ENCODE measurements at regions not wholly inside any gene's neighbourhood (a gene's known extent, or its start where the extent isn't known, plus 50 kb on each side); places are given as distances from the start of the nearest gene placed in this dataset.
A peak's percentile ranks its signal among the peaks of the same experiment; 100 is the strongest.

DNA sequence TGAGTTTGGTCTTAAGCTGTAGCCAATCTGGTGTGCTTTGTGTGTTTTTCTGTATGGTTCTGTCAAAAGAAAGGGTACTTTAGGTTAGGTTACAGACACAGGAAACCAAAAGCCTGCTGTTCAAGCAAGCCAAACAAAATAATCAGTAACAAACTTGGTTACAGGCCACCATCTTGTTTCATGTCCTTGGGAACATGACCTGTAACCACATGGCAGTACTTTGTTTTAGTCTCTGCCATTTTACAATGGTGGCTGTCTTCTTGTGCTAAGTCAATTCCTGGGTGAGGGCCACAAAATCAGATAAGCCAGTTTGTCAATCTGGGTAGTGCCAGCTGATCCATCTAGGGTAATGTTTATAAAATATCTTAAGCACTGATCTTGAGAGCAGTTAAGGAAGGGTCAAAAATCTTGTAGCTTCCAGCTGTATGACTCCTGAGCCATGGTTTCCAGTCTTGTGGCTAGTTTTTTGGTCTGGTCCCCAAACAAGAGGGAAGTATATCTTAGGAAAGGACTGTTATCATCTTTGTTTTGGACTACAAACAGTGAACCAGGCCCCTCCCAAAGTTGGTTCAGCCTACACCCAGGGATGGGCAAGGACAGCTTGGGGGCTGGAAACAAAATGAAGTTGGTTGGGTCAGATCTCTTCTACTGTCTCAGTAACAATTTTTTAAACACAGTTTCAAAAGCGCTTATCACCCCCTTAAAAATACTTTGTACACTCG, 90.0 kb downstream of the IGLL5 start:
- DNase-seq (ENCODE audit: low read depth): no peak

DNA sequence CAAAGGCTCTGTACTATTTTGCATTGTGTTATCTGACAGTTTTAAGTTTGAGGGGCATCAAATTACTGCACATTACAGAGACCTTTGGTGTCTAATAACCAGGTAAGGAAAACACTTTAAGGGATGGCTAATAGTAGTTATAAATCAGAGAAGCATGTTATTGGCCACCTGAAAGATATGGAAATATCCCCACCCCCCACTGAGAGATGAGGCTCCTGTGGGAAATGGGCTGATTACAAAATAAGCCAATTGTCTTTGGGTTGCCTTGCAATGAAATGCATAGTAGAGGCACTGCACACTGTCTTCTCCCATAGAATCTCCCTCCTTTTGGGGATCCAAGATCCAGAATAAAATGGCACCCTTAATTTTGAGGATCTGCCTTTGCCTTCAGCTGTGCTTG, 91.0 kb downstream of the IGLL5 start:
- DNase-seq (ENCODE audit: low read depth): no peak

DNA sequence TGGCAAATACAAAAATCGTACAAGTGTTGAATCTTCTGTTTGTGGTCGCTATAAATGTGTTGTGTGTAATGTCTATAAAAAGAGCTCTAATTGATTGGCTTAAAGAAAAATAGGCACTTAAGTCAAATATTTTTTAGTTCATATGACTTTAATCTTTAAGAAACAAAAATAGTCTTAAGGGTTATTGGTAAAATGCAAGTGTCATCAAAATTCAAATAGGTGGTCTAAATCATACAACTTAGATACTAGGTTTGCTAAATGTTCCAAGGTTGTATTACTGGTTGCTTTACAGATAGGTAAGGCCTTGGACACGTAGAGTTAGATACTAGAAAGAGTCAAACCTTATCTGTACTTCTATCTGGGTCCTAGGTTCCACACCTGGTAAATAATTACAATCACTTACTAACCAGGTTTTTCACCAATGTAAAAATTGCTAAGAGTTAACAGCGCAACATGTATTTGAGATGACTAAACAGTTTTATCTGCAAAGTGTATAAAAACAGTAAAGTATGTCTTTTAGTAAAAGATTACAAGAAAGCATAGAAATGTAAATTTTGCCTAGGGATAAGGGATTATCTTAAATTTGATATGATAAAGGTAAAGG, 91.1 kb upstream of the GNAZ start:
- no peak for DNase-seq (ENCODE audit: low read depth)

DNA sequence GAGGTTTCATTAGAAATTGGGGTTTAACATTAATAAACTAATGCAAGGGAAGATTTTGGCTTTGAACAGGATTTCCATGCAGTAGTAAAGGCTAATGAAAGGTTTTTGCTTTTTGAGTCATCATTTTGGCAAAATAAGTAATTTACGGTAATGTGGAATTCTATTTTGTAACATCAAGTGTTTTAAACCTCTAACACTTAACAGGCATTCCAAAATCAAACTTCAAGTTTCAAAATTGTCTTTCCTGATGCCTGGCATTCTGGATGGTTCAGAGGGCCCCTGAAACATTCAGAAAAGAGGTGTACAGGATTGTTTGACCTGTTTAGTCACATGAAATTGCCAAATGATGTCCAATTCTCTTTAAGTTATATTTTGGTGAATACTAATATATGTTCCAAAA, 90.4 kb upstream of the GNAZ start:
- DNase-seq (ENCODE audit: low read depth): no peak

DNA sequence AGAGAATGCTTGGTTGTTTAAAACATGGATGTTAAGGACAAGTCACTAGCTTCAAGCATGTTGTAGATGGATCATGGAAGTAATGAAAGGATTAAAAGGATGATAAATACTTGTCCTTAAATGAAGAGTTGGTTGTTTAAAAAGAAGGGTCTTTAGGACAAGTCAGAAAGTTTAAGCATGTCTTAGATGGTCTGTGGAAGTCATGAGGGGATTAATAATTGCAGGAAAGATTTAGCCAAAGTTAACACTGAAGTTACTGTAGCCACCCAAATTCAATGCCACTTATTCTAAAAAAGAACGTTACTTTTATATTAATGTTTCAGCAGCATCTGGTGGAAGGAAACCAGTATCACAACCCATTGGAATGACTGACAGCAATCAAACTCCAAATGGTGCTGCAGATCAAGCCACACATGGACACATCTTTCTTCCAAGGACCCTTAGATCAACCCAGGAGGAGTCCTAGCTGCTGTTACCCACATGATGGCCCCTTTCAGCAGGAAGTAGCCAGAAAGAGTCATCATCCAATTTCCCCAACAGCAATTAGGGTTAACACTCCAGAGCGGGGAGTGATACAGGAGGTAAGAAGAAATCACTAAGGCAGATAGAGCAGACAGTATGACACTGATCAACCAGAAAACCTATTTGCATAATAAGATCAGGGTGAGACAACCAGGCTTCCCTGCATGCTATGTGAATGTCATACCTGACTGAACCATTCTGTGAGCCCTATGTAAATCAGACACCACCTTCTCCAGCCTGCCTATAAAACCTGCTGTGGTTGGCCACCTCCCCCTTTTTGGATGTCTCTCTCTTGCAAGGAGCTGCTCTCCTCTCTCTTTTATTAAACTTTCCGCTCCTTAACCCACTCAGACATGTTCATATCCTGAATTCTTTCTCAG, 88.4 kb upstream of the GNAZ start:
- DNase-seq (ENCODE audit: low read depth): no peak

DNA sequence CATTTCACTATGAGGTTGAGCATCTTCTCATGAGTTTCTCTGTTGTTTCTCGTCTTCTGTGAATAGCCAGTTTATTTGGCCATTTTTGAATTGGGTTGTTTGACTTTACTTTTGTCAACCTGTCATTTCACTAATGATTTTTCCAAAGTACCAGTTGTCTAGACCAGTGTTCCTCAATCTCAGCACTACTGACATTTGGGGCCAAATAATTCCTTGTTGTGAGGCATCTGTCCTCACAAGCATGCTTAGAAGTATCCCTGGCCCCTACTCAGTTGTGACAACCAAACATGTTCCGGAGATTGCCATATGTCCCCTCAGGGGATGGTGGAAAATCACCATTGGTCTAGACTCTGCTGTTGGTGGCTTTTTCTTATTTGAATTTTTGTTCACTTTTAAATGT, 87.7 kb upstream of the GNAZ start:
- DNase-seq (ENCODE audit: low read depth): no peak

DNA sequence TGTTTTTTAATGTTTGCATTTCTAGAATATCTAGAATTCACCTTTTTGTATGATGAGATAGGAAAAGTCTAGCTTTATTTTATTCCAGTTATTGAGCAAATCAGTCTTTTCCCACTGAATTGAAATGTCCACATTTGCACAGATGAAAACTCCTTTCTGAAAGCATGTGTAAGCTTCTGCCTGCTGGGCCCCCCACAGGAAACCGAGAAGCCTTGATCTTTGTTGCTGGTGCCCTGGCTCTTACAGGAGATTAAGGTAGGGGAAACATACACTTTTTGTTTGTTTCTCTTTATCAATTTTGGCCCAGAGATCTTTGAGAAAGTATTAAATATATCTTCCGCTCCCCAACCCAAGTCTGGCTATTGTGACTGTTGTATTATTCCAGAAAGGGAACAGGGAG, 87.2 kb upstream of the GNAZ start:
- no peak for DNase-seq (ENCODE audit: low read depth)

DNA sequence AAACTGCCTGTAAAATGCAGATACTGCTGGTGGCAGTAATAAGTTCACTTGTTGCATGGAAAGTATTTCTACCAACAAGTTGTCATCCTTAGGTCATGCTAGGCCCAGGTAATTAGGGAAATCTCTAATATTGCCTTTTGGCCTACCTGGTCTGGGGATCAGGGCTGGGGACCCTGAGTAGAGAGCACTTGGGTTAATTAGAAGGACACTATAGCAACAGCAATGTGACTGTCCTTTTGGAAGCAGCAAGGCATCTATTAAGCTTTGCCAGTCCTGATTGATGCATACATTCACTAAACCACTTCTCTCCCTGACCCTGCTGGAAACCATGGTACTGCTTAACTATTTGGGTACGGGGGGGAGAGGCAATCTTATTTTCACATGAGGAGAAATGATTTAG, 86.5 kb upstream of the GNAZ start:
- no peak for DNase-seq (ENCODE audit: low read depth)

DNA sequence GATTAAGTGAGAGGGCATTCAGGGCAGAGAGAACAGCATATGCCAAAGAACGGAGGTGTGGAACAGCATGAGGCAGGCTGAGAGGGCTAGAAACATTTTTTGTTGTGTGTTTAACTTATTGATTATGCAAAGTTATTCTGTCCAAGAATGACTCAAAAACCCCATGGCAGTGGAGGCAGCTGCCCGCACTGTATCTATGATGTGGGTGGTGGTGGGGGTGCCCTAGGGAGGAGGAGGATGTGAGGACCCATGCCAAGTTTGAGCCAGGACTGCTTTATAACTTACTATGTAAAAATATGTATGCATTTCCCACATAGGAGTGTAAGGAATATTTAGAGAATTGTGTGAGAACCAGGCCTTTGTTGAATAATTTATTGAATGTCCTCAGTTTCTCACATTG, 85.4 kb upstream of the GNAZ start:
- DNase-seq (ENCODE audit: low read depth): no peak

DNA sequence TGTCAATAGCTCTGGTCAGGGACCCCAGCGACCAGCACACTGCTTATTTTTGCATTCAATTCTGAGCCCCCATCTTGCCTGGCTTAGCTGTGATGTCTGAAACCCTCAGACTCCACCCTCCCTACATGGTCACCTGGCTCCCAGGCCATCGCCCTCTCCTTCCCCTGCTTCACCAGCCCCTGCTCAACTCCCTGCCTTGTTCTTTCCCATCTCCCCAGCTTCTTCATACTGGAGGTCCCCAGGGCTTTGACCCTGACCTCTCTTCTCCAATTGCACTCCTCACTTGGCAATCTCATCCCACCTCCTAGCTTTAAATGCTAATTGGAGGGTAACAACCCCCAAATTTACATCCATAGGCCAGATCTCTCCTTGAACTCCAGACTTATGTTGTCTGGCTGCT, 84.3 kb upstream of the GNAZ start:
- DNase-seq (ENCODE audit: low read depth): no peak

DNA sequence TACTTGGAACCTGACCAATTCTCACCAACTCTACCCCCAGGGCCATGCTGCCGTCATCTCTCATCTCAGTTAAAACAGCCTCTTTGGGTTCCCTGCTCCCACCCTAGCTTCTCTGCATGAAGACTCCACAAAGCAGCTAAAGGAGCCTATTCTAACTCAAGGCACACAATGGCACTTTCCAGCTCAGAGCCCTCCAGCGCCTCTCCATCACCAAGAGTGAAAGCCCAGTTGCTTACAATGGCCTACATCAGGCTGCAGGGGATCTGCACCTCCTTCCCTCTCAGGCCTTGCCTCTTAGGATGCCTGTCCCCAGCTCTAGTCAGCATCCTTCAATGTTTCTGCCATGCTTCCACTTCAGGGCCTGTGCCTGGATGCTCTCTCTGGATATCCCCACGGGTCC, 83.7 kb upstream of the GNAZ start:
- no peak for DNase-seq (ENCODE audit: low read depth)

DNA sequence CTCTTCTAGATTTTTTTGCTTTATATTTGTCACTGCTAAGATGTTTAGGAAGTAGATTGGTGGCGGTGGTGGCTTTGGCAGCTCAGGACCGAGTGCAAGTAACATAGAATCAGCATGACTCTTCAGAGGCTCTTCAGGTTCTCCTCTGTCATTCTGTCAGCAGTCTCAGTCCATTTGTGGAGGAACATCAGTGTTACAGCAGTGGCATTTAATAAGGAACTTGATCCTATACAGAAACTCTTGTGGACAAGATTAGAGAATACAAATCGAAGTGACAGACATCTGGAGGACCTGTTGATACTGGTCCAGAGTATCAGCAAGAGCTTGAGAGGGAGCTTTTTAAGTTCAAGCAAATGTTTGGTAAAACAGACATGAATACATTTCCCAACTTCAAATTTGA, 82.2 kb upstream of the GNAZ start:
- no peak for DNase-seq (ENCODE audit: low read depth)

DNA sequence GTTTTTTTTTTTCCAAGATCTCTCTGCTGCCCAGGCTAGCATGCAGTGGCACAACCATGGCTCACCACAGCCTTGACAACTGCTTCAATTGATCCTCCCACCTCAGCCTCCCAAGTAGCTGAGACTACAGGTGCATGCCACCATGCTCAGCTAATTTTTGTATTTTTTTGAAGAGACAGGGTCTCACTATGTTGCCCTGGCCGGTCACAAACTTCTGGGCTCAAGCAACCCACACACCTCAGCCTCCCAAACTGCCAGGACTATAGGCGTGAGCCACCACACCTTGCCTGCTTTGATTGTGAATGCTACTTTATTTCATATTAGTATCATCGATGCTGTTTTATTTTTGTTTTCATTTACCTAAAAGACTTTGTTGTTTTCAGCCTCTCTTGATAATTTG, 81.5 kb upstream of the GNAZ start:
- DNase-seq (ENCODE audit: low read depth): no peak

DNA sequence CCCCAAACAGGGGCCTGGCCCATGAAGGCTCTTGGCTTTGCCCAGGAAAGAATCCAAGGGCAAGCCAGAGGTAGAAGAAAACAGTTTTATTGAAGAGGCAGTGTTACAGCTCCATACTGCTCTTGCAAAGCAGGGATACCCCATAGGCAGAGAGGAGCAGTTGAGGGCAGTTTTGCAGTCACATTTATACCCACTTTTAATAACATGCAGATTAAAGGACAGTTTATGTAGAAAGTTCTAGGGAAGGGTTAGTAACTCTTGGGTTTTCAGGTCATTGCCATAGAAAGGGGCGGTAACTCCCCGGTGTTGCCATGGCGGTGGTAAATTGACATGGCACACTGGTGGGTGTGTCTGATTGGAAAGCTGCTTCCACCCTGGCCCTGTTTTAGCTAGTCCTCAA, 80.5 kb upstream of the GNAZ start:
- no peak for DNase-seq (ENCODE audit: low read depth)

DNA sequence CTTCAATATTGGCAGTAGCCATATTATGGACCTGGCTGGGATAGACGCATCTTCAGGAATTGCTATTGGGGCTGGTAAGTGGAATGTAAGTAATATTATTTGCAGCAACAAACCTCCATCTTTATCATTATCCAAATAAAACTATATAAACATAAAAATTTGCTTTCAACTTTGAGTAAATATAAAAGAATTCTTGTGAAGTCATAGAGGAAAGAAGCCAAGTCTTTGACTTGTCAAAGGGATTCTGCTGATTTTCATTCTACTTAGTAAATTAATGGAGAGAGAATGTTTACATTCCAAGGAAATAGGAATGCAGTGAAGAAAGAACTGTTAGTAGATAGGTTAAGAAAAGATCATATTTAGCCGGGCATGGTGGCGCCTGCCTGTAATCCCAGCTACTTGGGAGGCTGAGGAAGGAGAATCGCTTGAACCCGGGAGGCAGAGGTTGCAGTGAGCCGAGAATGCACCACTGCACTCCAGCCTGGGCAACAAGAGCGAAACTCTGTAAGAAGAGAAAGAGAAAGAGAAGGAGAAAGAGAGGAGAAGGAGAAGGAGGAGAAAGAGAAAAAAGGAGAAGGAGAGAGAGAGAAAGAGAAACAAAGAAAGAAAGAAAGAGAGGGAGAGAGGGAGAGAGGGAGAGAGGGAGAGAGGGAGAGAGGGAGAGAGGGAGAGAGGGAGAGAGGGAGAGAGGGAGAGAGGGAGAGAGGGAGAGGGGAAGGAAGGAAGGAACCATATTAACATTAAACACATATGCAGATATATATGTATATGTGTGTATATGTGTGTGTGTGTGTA, 79.4 kb upstream of the GNAZ start:
- peak; percentile 15 for DNase-seq (ENCODE audit: low read depth)

DNA sequence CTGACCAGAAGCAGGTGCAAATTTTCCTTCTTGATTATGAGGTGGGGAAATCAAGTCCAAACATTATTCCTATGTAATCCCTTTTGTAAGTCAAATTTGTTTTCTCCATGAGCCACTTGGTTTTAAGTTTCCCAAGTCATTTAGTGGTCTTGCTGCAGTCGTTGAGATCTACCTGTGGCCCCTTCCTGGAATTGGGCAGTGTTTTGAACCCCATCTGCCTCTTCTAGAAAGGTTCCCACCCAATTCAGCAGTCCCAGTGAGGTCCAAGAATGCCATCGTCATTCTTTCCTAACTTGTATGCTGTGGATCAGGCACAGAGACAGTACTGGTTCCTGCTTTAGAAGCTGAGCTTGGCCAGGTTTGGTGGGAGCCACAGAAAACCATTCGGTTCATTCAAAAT, 77.8 kb upstream of the GNAZ start:
- DNase-seq (ENCODE audit: low read depth): no peak

DNA sequence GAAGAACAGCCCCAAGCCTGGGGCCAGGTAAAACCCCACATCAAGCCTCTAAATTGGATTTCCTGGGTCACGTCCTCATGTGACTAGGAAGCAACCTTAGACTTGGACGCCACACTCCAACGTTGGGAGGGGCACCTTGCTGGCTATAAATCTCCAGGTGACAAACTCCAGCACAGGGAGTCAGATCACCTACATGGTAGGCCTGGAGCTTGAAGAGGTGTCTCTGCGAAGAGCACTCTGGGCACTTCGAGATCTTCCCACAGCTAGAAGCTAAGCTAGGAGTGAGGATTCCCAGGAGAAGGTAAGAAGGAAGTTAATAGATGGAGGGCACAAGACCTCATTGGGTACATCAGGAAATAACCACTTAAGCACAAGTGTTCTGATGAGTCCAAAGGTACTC, 77.1 kb upstream of the GNAZ start:
- DNase-seq (ENCODE audit: low read depth): no peak

DNA sequence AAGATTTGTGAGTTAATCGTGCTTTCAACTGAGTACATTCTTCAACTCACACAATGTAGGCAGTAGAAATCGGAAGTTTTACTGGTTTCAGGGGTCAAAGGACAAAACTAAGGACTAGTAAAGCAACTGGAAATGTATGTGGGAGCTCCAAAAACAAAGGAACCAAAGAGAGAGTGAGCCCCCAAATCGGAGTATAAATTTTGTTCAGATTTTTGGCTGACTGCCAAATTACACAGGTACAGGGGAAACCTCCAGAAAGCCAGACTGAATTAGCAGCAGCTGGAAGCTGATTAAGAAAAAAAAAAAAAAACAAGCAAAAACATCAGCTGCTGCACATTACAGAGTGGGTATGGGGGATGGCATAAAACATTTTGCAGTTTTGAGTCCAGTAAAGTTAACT, 75.2 kb upstream of the GNAZ start:
- no peak for DNase-seq (ENCODE audit: low read depth)

DNA sequence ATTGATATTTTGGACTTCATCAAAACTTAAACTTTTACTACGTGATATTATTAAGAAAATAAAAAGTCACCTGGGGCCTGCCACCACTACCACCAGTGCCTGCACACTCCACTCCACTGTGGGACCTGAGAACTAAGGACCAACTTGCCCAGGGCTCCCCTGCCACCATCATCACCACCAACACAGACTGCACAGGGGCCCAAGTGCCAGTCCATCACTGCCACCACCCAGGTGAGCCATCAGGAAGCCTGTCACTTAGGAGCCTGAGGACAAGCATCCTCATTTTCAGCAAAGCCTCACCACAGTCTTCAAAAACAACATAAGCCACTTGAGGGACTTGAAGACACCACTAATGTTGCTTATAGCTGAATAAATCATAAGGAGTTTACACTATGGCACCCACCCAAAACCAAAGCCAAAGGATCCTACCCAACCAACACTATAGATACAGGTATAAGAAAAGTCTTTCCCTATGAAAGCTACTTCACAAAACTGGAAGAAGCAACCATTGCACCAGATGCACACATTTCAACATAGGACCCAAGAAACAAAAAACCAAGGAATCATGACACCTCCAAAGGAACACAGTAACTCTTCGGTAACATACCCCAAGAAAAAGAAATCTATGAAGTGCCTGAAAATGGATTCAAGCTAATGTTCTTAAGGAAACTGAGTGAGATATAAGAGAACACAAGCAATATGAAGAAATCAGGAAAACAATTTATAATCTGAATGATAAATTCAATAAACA, 73.6 kb upstream of the GNAZ start:
- DNase-seq (ENCODE audit: low read depth): no peak

DNA sequence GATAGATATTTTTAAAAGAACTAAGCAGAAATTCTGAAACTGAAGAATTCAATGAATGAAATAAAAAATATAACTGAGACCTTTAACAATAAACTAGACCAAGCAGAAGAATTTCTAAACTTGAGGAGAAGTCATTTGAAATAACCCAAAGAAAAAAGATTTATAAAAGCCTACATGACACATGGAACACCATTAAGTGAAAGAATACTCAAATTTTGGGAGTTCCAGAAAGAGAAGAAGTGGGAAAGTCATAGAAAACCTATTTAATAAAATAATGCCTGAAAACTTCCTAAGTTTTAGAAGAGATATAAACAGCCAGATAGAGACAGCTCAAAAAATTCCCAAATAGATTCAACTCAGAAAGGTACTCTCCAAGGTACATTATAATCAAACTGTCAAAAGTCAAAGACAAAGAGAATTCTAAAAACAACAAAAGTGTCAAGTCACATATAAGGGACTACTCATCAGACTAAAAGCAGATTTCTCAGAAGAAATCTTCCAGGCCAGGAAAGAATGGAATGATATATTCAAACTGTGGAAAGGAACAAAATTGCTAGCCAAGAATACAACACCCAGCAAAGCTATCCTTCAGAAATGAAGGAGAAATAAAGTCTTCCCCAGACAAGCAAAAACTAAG, 72.9 kb upstream of the GNAZ start:
- DNase-seq (ENCODE audit: low read depth): no peak

DNA sequence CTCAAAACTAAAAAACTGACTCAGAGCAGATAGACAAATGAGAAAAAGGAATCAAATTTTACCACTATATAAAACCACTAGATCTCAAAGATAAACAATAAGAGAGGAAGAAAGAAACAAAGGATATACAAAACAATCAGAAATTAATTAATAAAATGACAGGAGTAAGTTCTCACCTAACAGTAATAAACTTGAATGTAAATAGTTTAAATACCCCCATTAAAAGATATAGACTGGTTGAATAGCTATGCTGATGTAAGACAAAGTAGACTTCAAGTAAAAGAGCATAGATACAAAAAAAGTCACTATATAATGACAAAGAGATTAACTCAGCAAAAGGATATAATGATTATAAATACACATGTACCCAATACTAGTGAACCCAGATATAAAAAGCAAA, 72.3 kb upstream of the GNAZ start:
- DNase-seq (ENCODE audit: low read depth): no peak
